ENCODE measurements at regions not wholly inside any gene's neighbourhood (a gene's known extent, or its start where the extent isn't known, plus 50 kb on each side); places are given as distances from the start of the nearest gene placed in this dataset.

DNA sequence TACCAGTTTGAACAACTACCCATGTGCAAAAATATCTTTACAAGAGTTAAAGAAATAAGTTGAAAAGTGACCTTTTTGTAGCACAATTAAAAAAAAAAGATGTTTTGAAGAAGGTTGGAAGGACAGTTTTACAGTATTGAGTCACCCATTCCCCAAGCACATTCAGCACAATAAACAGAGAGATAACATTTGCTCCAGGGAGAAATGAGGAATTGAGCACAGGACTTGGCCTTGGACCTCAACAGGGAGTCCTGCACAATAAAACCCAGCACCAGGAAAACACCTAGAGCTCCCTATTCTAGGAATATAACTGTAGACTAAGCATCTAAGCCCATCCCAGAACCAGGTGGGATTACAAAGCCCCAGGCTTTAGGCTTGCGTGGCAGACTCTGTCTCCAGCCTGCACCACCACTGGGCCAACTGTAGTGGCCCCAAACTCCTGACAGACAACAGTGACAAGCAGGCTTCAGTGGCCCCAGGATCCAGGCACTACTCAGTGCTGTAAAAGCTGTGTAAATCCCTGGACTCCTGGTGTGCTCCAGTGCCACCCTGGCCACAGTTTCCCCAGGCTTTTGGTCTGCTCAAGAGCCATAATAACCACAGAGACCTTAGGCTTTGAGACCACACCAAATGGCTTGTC lies 857.2 kb downstream of the SLITRK1 start:
- TF ChIP-seq FOXK2 (IDR thresholded peaks at IDR 0.05) (no peak), HDGF (IDR thresholded peaks at IDR 0.05; ENCODE audit: borderline replicate concordance) (no peak), ZNF384 (IDR thresholded peaks at IDR 0.05) (no peak), FOXA1 (IDR thresholded peaks at IDR 0.05) (no peak), ARNT (IDR thresholded peaks at IDR 0.05) (no peak), BHLHE40 (IDR thresholded peaks at IDR 0.05; ENCODE audit: borderline replicate concordance) (no peak), ELF4 (IDR thresholded peaks at IDR 0.05) (no peak), FOXM1 (IDR thresholded peaks at IDR 0.05; ENCODE audit: borderline replicate concordance) (no peak), LEF1 (IDR thresholded peaks at IDR 0.05; ENCODE audit: borderline replicate concordance) (no peak), L3MBTL2 (conservative IDR thresholded peaks at IDR 0.05) (no peak), SP1 (IDR thresholded peaks at IDR 0.05) (no peak), SUZ12 (IDR thresholded peaks at IDR 0.05) (no peak), TARDBP (IDR thresholded peaks at IDR 0.05) (no peak)
- TF ChIP-seq, protein P1, sequence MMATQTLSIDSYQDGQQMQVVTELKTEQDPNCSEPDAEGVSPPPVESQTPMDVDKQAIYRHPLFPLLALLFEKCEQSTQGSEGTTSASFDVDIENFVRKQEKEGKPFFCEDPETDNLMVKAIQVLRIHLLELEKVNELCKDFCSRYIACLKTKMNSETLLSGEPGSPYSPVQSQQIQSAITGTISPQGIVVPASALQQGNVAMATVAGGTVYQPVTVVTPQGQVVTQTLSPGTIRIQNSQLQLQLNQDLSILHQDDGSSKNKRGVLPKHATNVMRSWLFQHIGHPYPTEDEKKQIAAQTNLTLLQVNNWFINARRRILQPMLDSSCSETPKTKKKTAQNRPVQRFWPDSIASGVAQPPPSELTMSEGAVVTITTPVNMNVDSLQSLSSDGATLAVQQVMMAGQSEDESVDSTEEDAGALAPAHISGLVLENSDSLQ (IDR thresholded peaks at IDR 0.05), result no peak
